ENCODE measurements at regions not wholly inside any gene's neighbourhood (a gene's known extent, or its start where the extent isn't known, plus 50 kb on each side); places are given as distances from the start of the nearest gene placed in this dataset.

DNA sequence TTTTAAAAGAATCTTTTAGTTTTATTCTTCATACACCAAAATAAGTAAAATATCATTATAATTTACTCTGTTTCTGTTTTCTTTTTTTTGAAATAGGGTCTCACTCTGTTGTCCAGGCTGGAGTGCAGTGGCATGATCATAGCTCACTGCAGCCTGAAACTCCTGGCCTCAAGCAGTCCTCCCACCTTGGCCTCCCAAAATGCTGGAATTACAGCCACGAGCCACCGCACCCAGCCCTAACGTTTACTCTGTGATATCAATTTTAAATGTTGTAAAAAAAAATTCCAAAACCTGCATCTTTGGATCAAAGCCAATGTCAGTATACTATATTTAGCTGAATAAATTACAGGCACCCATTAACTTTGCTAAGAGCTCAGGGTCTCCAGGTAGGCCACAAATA lies 437.1 kb upstream of the USP15 start:
- H4K20me1 ChIP-seq (ENCODE audit: insufficient read depth, low read length): no peaks in the 10 kb centered on the region
- no peak overlapping the region for H2AFZ ChIP-seq (ENCODE audit: insufficient read depth, low read depth, low read length, poor library complexity, severe bottlenecking)
- no peaks in the 10 kb centered on the region for H3K79me2 ChIP-seq (ENCODE audit: insufficient read depth, low read length)
- no peaks in the 10 kb centered on the region for H3K27me3 ChIP-seq (ENCODE audit: control insufficient read depth in 2 of 2, insufficient read depth in 2 of 2, low read length in 2 of 2)
- Mint-ChIP-seq H3K4me1 (peaks cover 8% of the 10 kb centered on the region), H3K4me3 (no peak overlapping the region), H3K9me3 (peaks cover 0 to 2% (median 0%) of the 10 kb centered on the region in 7 donors), H3K27ac (no peak overlapping the region), H3K27me3 (ENCODE audit: low read depth in 3 of 3) (no peaks in the 10 kb centered on the region), H3K36me3 (no peaks in the 10 kb centered on the region)
- H3K4me1 ChIP-seq (ENCODE audit: control insufficient read depth in 1 of 2, insufficient read depth in 2 of 2, low read length in 2 of 2): no peaks in the 10 kb centered on the region
- H3K4me2 ChIP-seq (replicated peaks; ENCODE audit: extremely low read depth, low read length, poor library complexity, severe bottlenecking): no peak overlapping the region
- no peak for DNase-seq
- no peak overlapping the region for H3K27ac ChIP-seq (ENCODE audit: low read depth in 1 of 2, low read length in 2 of 2)
- no peak overlapping the region for H3K4me3 ChIP-seq (replicated peaks in 1 of 3; ENCODE audit: low read depth in 2 of 3, low read length in 3 of 3)
- intact Hi-C loops (cut with micrococcal nuclease): no loop called here
- no peaks in the 10 kb centered on the region for H3K36me3 ChIP-seq (replicated peaks in 1 of 2; ENCODE audit: control insufficient read depth in 1 of 2, insufficient read depth in 2 of 2, low read length in 2 of 2)
- no CpG with 5 or more reads among the region's 3 CpGs for WGBS (ENCODE audit: insufficient coverage)
- H3K9me3 ChIP-seq (replicated peaks in 1 of 2; ENCODE audit: control insufficient read depth in 1 of 2, insufficient read depth in 1 of 2, low read length in 2 of 2): no peaks in the 10 kb centered on the region
- no peak overlapping the region for H3K9ac ChIP-seq (ENCODE audit: insufficient read depth, low read length, poor library complexity, severe bottlenecking)
- TF ChIP-seq, protein P1, sequence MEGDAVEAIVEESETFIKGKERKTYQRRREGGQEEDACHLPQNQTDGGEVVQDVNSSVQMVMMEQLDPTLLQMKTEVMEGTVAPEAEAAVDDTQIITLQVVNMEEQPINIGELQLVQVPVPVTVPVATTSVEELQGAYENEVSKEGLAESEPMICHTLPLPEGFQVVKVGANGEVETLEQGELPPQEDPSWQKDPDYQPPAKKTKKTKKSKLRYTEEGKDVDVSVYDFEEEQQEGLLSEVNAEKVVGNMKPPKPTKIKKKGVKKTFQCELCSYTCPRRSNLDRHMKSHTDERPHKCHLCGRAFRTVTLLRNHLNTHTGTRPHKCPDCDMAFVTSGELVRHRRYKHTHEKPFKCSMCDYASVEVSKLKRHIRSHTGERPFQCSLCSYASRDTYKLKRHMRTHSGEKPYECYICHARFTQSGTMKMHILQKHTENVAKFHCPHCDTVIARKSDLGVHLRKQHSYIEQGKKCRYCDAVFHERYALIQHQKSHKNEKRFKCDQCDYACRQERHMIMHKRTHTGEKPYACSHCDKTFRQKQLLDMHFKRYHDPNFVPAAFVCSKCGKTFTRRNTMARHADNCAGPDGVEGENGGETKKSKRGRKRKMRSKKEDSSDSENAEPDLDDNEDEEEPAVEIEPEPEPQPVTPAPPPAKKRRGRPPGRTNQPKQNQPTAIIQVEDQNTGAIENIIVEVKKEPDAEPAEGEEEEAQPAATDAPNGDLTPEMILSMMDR (IDR thresholded peaks at IDR 0.05): no peak

DNA sequence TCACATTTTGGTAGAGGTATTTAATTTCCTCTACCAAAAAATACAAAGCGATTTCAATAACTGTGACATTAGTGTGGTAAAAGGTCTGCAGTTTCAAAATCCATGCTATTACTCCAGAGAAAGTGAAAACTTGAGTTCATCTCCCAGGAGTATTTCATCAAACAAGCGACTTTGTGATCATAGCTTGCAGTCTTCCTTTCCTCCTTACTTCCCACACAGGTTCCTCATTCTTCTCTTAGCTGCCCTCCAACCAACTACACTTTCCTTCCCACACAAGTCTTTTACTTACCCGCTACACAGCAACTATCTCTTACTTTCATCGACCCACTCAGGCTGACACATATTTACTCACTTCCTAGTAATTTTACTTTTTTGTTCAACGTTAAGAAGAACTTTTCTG lies 413.4 kb upstream of the USP15 start:
- TF ChIP-seq, protein P1 (IDR thresholded peaks at IDR 0.05): no peak
- Mint-ChIP-seq H3K27me3 (ENCODE audit: low read depth in 3 of 3) (no peaks in the 10 kb centered on the region), H3K36me3 (peaks cover 0 to under 1% of the 10 kb centered on the region in 2 donors), H3K4me1 (no peaks in the 10 kb centered on the region), H3K27ac (no peak overlapping the region), H3K9me3 (peaks cover under 1 to 6% (median 3%) of the 10 kb centered on the region in 7 donors), H3K4me3 (no peak overlapping the region)
- DNase-seq: no peak
- no peak overlapping the region for H3K27ac ChIP-seq (ENCODE audit: low read depth in 1 of 2, low read length in 2 of 2)
- no peaks in the 10 kb centered on the region for H4K20me1 ChIP-seq (ENCODE audit: insufficient read depth, low read length)
- H3K27me3 ChIP-seq (ENCODE audit: control insufficient read depth in 2 of 2, insufficient read depth in 2 of 2, low read length in 2 of 2): no peaks in the 10 kb centered on the region
- no peak overlapping the region for H3K4me2 ChIP-seq (replicated peaks; ENCODE audit: extremely low read depth, low read length, poor library complexity, severe bottlenecking)
- H3K9me3 ChIP-seq (replicated peaks in 1 of 2; ENCODE audit: control insufficient read depth in 1 of 2, insufficient read depth in 1 of 2, low read length in 2 of 2): no peaks in the 10 kb centered on the region
- H3K36me3 ChIP-seq (replicated peaks in 1 of 2; ENCODE audit: control insufficient read depth in 1 of 2, insufficient read depth in 2 of 2, low read length in 2 of 2): no peaks in the 10 kb centered on the region
- H3K79me2 ChIP-seq (ENCODE audit: insufficient read depth, low read length): no peaks in the 10 kb centered on the region
- intact Hi-C loops (cut with micrococcal nuclease): no loop called here
- no peak overlapping the region for H2AFZ ChIP-seq (ENCODE audit: insufficient read depth, low read depth, low read length, poor library complexity, severe bottlenecking)
- 86% methylated on average over 3 of the region's 5 CpGs for WGBS (ENCODE audit: insufficient coverage)
- no peak overlapping the region for H3K9ac ChIP-seq (ENCODE audit: insufficient read depth, low read length, poor library complexity, severe bottlenecking)
- no peak overlapping the region for H3K4me3 ChIP-seq (replicated peaks in 1 of 3; ENCODE audit: low read depth in 2 of 3, low read length in 3 of 3)
- no peaks in the 10 kb centered on the region for H3K4me1 ChIP-seq (ENCODE audit: control insufficient read depth in 1 of 2, insufficient read depth in 2 of 2, low read length in 2 of 2)

All from CD14-positive monocyte (primary cell).